IMR-90 (cell line): ENCODE measurements at regions not wholly inside any gene's neighbourhood (a gene's known extent, or its start where the extent isn't known, plus 50 kb on each side); places are given as distances from the start of the nearest gene placed in this dataset.

Experiments used
- ATAC-seq: fragments of 200-7000 bp; cut with Tn5 transposase; 2 replicates; pipeline ENCODE4 v1.9.1; 2020; ENCODE audit warnings: low read depth, mild to moderate bottlenecking, moderate library complexity
- BruUV-seq: library from RNA; stranded (reverse); fragments of 400-500 nt; replicated peaks from 2 replicates; lab custom pipeline; 2021; lab: Mats Ljungman, UMichigan
- CTCF ChIA-PET: fragments of 300-600 bp; formaldehyde crosslinking; extraction: SDS; loops from one replicate; lab custom pipeline; 2021; ENCODE audit warnings: antibody characterized with exemption; lab: Yijun Ruan, JAX
- POLR2A ChIA-PET: fragments of 300-600 bp; sonication (Branson Sonifier 250); formaldehyde crosslinking; loops from one replicate; lab custom pipeline; 2022; ENCODE audit warnings: antibody characterized with exemption; ENCODE audit not compliant: unreplicated experiment; lab: Charles Lee
- DNase-seq: peaks from one replicate; pipeline ENCODE4 v3.0.0; 2013
- H2AFZ ChIP-seq: replicated peaks from 2 replicates; pipeline ENCODE3; 2013; ENCODE audit warnings: low read length, mild to moderate bottlenecking; ENCODE audit not compliant: poor library complexity
- H2AK5ac ChIP-seq: 2 replicates; pipeline ENCODE4 v1.6.1; 2013; ENCODE audit warnings: low read depth, low read length, inconsistent platforms
- H2AK9ac ChIP-seq: replicated peaks from 2 replicates; pipeline ENCODE3; 2013; ENCODE audit warnings: mild to moderate bottlenecking, low read depth, low read length, moderate library complexity; ENCODE audit not compliant: poor library complexity
- H2BK120ac ChIP-seq: 2 replicates; pipeline ENCODE4 v1.6.1; 2013; ENCODE audit warnings: low read depth, low read length, inconsistent platforms
- H2BK15ac ChIP-seq: 3 replicates; pipeline ENCODE4 v1.6.1; 2013; ENCODE audit warnings: low read depth, low read length, inconsistent platforms
- H2BK20ac ChIP-seq: 2 replicates; pipeline ENCODE4 v1.6.1; 2013; ENCODE audit warnings: low read depth, mild to moderate bottlenecking, inconsistent platforms, low read length, moderate library complexity
- H2BK5ac ChIP-seq: 2 replicates; pipeline ENCODE4 v1.6.1; 2013; ENCODE audit warnings: mild to moderate bottlenecking, low read depth, low read length, inconsistent platforms; ENCODE audit not compliant: poor library complexity, severe bottlenecking
- H3K14ac ChIP-seq: replicated peaks from 2 replicates; pipeline ENCODE4 v1.6.1; 2013; ENCODE audit warnings: low read depth, low read length, inconsistent platforms
- H3K18ac ChIP-seq: 2 replicates; pipeline ENCODE4 v1.6.1; 2013; ENCODE audit warnings: low read depth, low read length, control low read depth
- H3K23ac ChIP-seq: 2 replicates; pipeline ENCODE4 v1.6.1; 2013; ENCODE audit warnings: low read depth, low read length, inconsistent platforms
- H3K27ac ChIP-seq: 2 replicates; pipeline ENCODE4 v1.5.1; 2013; ENCODE audit warnings: mild to moderate bottlenecking, control low read depth, low read length; ENCODE audit not compliant: insufficient read depth
- H3K27me3 ChIP-seq: 2 replicates; pipeline ENCODE4 v1.6.1; 2013; ENCODE audit warnings: low read length; ENCODE audit not compliant: control insufficient read depth, insufficient read depth
- H3K36me3 ChIP-seq: 2 replicates; pipeline ENCODE4 v1.6.1; 2013; ENCODE audit warnings: low read length, mixed read lengths; ENCODE audit not compliant: control insufficient read depth, insufficient read depth
- H3K4ac ChIP-seq: 2 replicates; pipeline ENCODE4 v1.6.1; 2013; ENCODE audit warnings: low read depth, low read length, inconsistent platforms
- H3K4me1 ChIP-seq: 2 replicates; pipeline ENCODE4 v1.6.1; 2013; ENCODE audit warnings: low read length, mixed read lengths; ENCODE audit not compliant: control insufficient read depth, insufficient read depth
- H3K4me2 ChIP-seq: 2 replicates; pipeline ENCODE4 v1.6.1; 2013; ENCODE audit warnings: low read depth, mild to moderate bottlenecking, control low read depth, low read length, moderate library complexity
- H3K4me3 ChIP-seq: 2 replicates; pipeline ENCODE4 v1.5.1; 2013; ENCODE audit warnings: low read depth, mild to moderate bottlenecking, control low read depth, low read length, moderate library complexity; ENCODE audit not compliant: insufficient read depth
- H3K56ac ChIP-seq: 2 replicates; pipeline ENCODE4 v1.6.1; 2013; ENCODE audit warnings: low read length, inconsistent platforms; ENCODE audit not compliant: insufficient read depth; ENCODE audit errors: extremely low read depth
- H3K79me1 ChIP-seq, 2 experiments: 2 replicates each; pipeline ENCODE4 v1.6.1; 2013; ENCODE audit warnings: low read length in 2 of 2, inconsistent platforms in 1 of 2, low read depth in 1 of 2
- H3K9ac ChIP-seq: 2 replicates; pipeline ENCODE4 v1.6.1; 2013; ENCODE audit warnings: low read depth, low read length, control low read depth
- H3K9me1 ChIP-seq: 2 replicates; pipeline ENCODE4 v1.6.1; 2013; ENCODE audit warnings: low read length, inconsistent platforms; ENCODE audit not compliant: insufficient read depth
- H3K9me3 ChIP-seq: 2 replicates; pipeline ENCODE4 v1.6.1; 2013; ENCODE audit warnings: low read length; ENCODE audit not compliant: control insufficient read depth, insufficient read depth
- H4K20me1 ChIP-seq: 2 replicates; pipeline ENCODE4 v1.6.1; 2013; ENCODE audit warnings: low read length, inconsistent platforms; ENCODE audit not compliant: insufficient read depth
- H4K5ac ChIP-seq: 2 replicates; pipeline ENCODE4 v1.6.1; 2013; ENCODE audit warnings: mild to moderate bottlenecking, low read depth, low read length, control low read depth
- H4K8ac ChIP-seq, 2 experiments: 2 replicates each; pipeline ENCODE4 v1.6.1; 2013; ENCODE audit warnings: low read depth in 2 of 2, low read length in 2 of 2, control low read depth in 1 of 2, inconsistent platforms in 1 of 2
- H4K91ac ChIP-seq: 2 replicates; pipeline ENCODE4 v1.6.1; 2013; ENCODE audit warnings: low read depth, low read length, inconsistent platforms; ENCODE audit not compliant: insufficient read depth
- BHLHE40 ChIP-seq: fragments of 150-350 bp; IDR thresholded peaks from 2 replicates; pipeline ENCODE4 v1.6.1; 2016; ENCODE audit warnings: mild to moderate bottlenecking, low read depth, low read length
- CEBPB ChIP-seq: IDR thresholded peaks from 2 replicates; pipeline ENCODE4 v1.6.1; 2012; ENCODE audit warnings: low read depth, low read length, improper control_type of control experiment
- CHD1 ChIP-seq: IDR thresholded peaks from 2 replicates; pipeline ENCODE4 v1.6.1; 2012; ENCODE audit warnings: low read depth, low read length, improper control_type of control experiment
- ELK1 ChIP-seq: fragments of 150-350 bp; IDR thresholded peaks from 2 replicates; pipeline ENCODE4 v1.6.1; 2016; ENCODE audit warnings: low read depth, mild to moderate bottlenecking, low read length, moderate library complexity, borderline replicate concordance
- FOS ChIP-seq: fragments of 150-350 bp; IDR thresholded peaks from 2 replicates; pipeline ENCODE4 v1.6.1; 2016; ENCODE audit warnings: low read depth, low read length
- MAFK ChIP-seq: IDR thresholded peaks from 2 replicates; pipeline ENCODE4 v1.6.1; 2012; ENCODE audit warnings: low read depth, low read length, improper control_type of control experiment
- MAZ ChIP-seq: IDR thresholded peaks from 2 replicates; pipeline ENCODE4 v1.6.1; 2012; ENCODE audit warnings: low read depth, mild to moderate bottlenecking, low read length, improper control_type of control experiment, moderate library complexity, borderline replicate concordance
- MXI1 ChIP-seq: IDR thresholded peaks from 2 replicates; pipeline ENCODE4 v1.6.1; 2012; ENCODE audit warnings: low read depth, mild to moderate bottlenecking, low read length, moderate library complexity, borderline replicate concordance
- NFE2L2 ChIP-seq: fragments of 150-350 bp; IDR thresholded peaks from 2 replicates; pipeline ENCODE4 v1.6.1; 2016; ENCODE audit warnings: low read depth, mild to moderate bottlenecking, low read length
- POLR2A ChIP-seq: IDR thresholded peaks from 2 replicates; pipeline ENCODE4 v1.6.1; 2012; ENCODE audit warnings: mild to moderate bottlenecking, low read depth, low read length
- RAD21 ChIP-seq: IDR thresholded peaks from 2 replicates; pipeline ENCODE4 v1.6.1; 2012; ENCODE audit warnings: low read length, improper control_type of control experiment
- RCOR1 ChIP-seq: IDR thresholded peaks from 2 replicates; pipeline ENCODE4 v1.6.1; 2012; ENCODE audit warnings: mild to moderate bottlenecking, low read length, improper control_type of control experiment; ENCODE audit not compliant: insufficient replicate concordance
- RFX5 ChIP-seq: IDR thresholded peaks from 2 replicates; pipeline ENCODE4 v1.8.0; 2012; ENCODE audit warnings: low read depth, mild to moderate bottlenecking, low read length, moderate library complexity
- SMC3 ChIP-seq: fragments of 150-350 bp; IDR thresholded peaks from 2 replicates; pipeline ENCODE4 v1.6.1; 2016; ENCODE audit warnings: low read depth, mild to moderate bottlenecking, antibody characterized with exemption, low read length, moderate library complexity
- USF2 ChIP-seq: fragments of 150-350 bp; IDR thresholded peaks from 2 replicates; pipeline ENCODE4 v1.6.1; 2017; ENCODE audit warnings: mild to moderate bottlenecking, antibody characterized with exemption, low read length, low read depth
- WGBS, 2 experiments: methylation state at CpG; one replicate each; pipeline versions ENCODE4 v1.1.5 to v1.1.7; 2013; ENCODE audit warnings: missing lambda C conversion rate in 2 of 2; ENCODE audit not compliant: insufficient read length in 1 of 2; ENCODE audit errors: extremely low coverage in 2 of 2; 5-methylcytosine and 5-hydroxymethylcytosine counted together
- dilution Hi-C: fragments of 300-500 bp; cut with HindIII; formaldehyde crosslinking; loops from one replicate; pipeline ENCODE4 v1.14.3; 2018; ENCODE audit warnings: low sequenced_read_pairs; ENCODE audit not compliant: unreplicated experiment
- in situ Hi-C: fragments of 300-500 bp; cut with MboI; formaldehyde crosslinking; loops from 3 replicates; pipeline ENCODE4 v1.14.3; 2019; ENCODE audit warnings: low sequenced_read_pairs, inconsistent platforms, mixed read lengths
- intact Hi-C: fragments of 100-400 bp; cut with micrococcal nuclease; formaldehyde crosslinking; loops from 2 replicates; pipeline ENCODE4 v1.10.0; 2022
- TF ChIP-seq, protein P1 (sequence below): conservative IDR thresholded peaks from 2 replicates; pipeline ENCODE4 v1.5.1; 2012; ENCODE audit warnings: mild to moderate bottlenecking, low read depth, low read length, improper control_type of control experiment

- no peak overlapping the region for H2AK5ac ChIP-seq
- DNase-seq: no peak
- intact Hi-C loops: no loop called here
- H3K27me3 ChIP-seq: no peaks in the 10 kb centered on the region
- TF ChIP-seq, protein P1, sequence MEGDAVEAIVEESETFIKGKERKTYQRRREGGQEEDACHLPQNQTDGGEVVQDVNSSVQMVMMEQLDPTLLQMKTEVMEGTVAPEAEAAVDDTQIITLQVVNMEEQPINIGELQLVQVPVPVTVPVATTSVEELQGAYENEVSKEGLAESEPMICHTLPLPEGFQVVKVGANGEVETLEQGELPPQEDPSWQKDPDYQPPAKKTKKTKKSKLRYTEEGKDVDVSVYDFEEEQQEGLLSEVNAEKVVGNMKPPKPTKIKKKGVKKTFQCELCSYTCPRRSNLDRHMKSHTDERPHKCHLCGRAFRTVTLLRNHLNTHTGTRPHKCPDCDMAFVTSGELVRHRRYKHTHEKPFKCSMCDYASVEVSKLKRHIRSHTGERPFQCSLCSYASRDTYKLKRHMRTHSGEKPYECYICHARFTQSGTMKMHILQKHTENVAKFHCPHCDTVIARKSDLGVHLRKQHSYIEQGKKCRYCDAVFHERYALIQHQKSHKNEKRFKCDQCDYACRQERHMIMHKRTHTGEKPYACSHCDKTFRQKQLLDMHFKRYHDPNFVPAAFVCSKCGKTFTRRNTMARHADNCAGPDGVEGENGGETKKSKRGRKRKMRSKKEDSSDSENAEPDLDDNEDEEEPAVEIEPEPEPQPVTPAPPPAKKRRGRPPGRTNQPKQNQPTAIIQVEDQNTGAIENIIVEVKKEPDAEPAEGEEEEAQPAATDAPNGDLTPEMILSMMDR: no peak
- TF ChIP-seq USF2: no peak
- TF ChIP-seq RCOR1: no peak
- no peak for TF ChIP-seq RAD21
- TF ChIP-seq MAFK: no peak
- TF ChIP-seq ELK1: no peak
- no peak for TF ChIP-seq CEBPB
- TF ChIP-seq FOS: no peak
- no peak for TF ChIP-seq MXI1
- no peak for TF ChIP-seq MAZ
- TF ChIP-seq POLR2A: no peak
- no peak for TF ChIP-seq NFE2L2
- no peak for TF ChIP-seq BHLHE40
- no peak for TF ChIP-seq RFX5
- no peak for TF ChIP-seq CHD1
- TF ChIP-seq SMC3: no peak
- ChIA-PET POLR2A (no interaction called here), CTCF (no interaction called here)
- H3K9me1 ChIP-seq: no peaks in the 10 kb centered on the region
- no peak overlapping the region for H4K91ac ChIP-seq
- H3K27ac ChIP-seq: no peak overlapping the region
- H2BK20ac ChIP-seq: no peak overlapping the region
- no peak overlapping the region for H3K4me2 ChIP-seq
- H3K36me3 ChIP-seq: no peaks in the 10 kb centered on the region
- dilution Hi-C loops: no loop called here
- no peak overlapping the region for H2BK15ac ChIP-seq
- ATAC-seq: no peak
- no peak overlapping the region for H2AK9ac ChIP-seq
- no peak overlapping the region for H2AFZ ChIP-seq
- no peak overlapping the region for H3K9ac ChIP-seq
- no peak overlapping the region for H3K4me3 ChIP-seq
- no peaks in the 10 kb centered on the region for H3K79me1 ChIP-seq
- no TSS peak for BruUV-seq
- no peaks in the 10 kb centered on the region for H4K20me1 ChIP-seq
- WGBS, 2 experiments: 40% methylated on average over 1 of the region's 1 CpG; no CpG with 5 or more reads in 1 of the 2 experiments
- H3K4me1 ChIP-seq: no peaks in the 10 kb centered on the region
- H3K23ac ChIP-seq: no peak overlapping the region
- H3K9me3 ChIP-seq: no peaks in the 10 kb centered on the region
- no peak overlapping the region for H4K5ac ChIP-seq
- no peak overlapping the region for H3K18ac ChIP-seq
- H3K4ac ChIP-seq: no peak overlapping the region
- H4K8ac ChIP-seq: no peak overlapping the region
- no peak overlapping the region for H3K14ac ChIP-seq
- in situ Hi-C loops: no loop called here
- no peak overlapping the region for H2BK5ac ChIP-seq
- no peak overlapping the region for H2BK120ac ChIP-seq
- H3K56ac ChIP-seq: no peak overlapping the region
Measured at GRCh38 chr16:22967521-22968095, 153.6 kb downstream of the HS3ST2 start.
